ENCODE measurements at regions not wholly inside any gene's neighbourhood (a gene's known extent, or its start where the extent isn't known, plus 50 kb on each side); places are given as distances from the start of the nearest gene placed in this dataset.

DNA sequence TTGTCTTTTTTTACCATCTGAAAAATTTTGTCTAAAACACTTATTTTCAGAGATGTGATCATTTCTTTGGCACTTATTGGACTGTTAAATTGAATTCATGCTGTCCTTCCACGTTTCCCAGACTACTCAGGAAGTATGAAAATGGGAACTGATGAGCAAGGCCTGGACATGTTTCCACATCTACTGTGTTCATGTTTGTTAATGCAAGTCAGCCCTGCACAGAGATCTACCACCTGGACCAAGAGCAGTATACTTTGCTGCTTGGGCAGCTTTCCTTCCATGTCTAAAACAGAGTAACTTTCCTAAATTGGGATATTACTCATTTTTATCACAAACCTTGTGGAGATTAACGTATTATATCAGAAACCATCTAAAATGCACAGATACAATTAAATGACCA lies 687.4 kb downstream of the DIAPH3 start:
- Histone ChIP-seq H3K27me3 (no peaks in the 10 kb centered on the region), H3K9me3 (no peaks in the 10 kb centered on the region), H3K36me3 (no peaks in the 10 kb centered on the region), H3K27ac (peak overlapping the region in 1 of 4 donors; percentile 4), H3K4me3 (no peak overlapping the region), H3K4me1 (no peaks in the 10 kb centered on the region)
- peak; percentile 64 for DNase-seq
- 54 to 73% methylated on average over 2 of the region's 2 CpGs for WGBS, 2 donors
- intact Hi-C loops (cut with DNase I) = no loop called here
- TF ChIP-seq CTCF (IDR thresholded peaks at IDR 0.05) (no peak), POLR2A (IDR thresholded peaks at IDR 0.05) (no peak), EP300 (IDR thresholded peaks at IDR 0.05) (no peak), POLR2AphosphoS5 (IDR thresholded peaks at IDR 0.05) (no peak)

DNA sequence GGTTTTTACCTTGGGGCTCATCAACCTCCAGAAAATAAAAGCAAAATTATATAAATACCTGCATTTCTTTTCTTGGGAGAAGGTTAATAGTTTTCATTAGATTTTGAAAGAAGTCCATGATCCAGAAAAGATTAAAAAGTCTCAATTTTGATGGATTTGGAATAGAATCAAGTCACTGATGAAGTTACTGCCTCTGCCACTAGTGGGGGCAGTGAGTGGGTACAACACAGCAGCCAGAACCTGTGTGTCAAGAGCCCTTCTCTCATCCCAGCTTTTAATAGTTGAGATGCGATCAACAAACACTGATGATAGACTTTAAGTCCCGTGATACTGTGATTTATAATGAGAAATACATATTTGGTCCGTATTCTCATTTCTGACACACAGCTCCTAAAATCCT lies 686.7 kb downstream of the DIAPH3 start:
- intact Hi-C loops (cut with DNase I) = no loop called here
- no peak for DNase-seq
- WGBS, 2 donors = 89 to 95% methylated on average over 3 of the region's 3 CpGs
- TF ChIP-seq EP300 (IDR thresholded peaks at IDR 0.05) = no peak
- TF ChIP-seq POLR2A (IDR thresholded peaks at IDR 0.05) = no peak
- TF ChIP-seq CTCF (IDR thresholded peaks at IDR 0.05) = no peak
- no peak for TF ChIP-seq POLR2AphosphoS5 (IDR thresholded peaks at IDR 0.05)
- no peaks in the 10 kb centered on the region for H3K27me3 ChIP-seq
- H3K4me3 ChIP-seq = no peak overlapping the region
- no peaks in the 10 kb centered on the region for H3K9me3 ChIP-seq
- no peaks in the 10 kb centered on the region for H3K4me1 ChIP-seq
- no peaks in the 10 kb centered on the region for H3K36me3 ChIP-seq
- H3K27ac ChIP-seq = no peak overlapping the region

DNA sequence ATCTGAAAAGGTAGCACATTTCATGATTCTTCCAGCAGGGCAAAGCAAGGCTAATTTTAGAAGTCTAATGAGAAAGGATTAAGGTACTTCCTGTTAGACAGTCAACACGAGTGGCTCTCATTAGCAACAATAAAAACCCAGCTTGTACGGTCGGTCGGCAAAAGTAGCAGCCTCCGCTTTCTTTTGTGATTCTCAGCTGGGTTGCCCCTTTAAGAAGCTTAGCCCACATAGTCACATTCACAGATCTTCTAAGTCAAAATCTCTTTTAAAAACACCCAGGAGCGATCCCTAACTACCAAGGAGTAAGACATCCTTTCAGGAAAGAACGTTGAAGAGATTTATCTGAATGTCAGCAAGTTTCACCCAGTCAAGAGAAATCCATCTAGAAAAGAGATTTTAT lies 684.8 kb downstream of the DIAPH3 start:
- no peak for TF ChIP-seq POLR2A (IDR thresholded peaks at IDR 0.05)
- TF ChIP-seq POLR2AphosphoS5 (IDR thresholded peaks at IDR 0.05) = no peak
- no peak for TF ChIP-seq CTCF (IDR thresholded peaks at IDR 0.05)
- no peak for TF ChIP-seq EP300 (IDR thresholded peaks at IDR 0.05)
- intact Hi-C loops (cut with DNase I) = no loop called here
- WGBS, 2 donors = 56 to 64% methylated on average over 7 of the region's 7 CpGs

GRCh38 chr13:59479629-59480028 lies 684.1 kb downstream of the DIAPH3 start:
- no peak for TF ChIP-seq POLR2A (IDR thresholded peaks at IDR 0.05)
- TF ChIP-seq POLR2AphosphoS5 (IDR thresholded peaks at IDR 0.05) = no peak
- no peak for TF ChIP-seq CTCF (IDR thresholded peaks at IDR 0.05)
- TF ChIP-seq EP300 (IDR thresholded peaks at IDR 0.05) = no peak
- WGBS, 2 donors = 71 to 88% methylated on average over 3 of the region's 3 CpGs
- DNase-seq = no peak
- H3K4me3 ChIP-seq = no peak overlapping the region
- no peak overlapping the region for H3K27ac ChIP-seq
- no peaks in the 10 kb centered on the region for H3K36me3 ChIP-seq
- H3K27me3 ChIP-seq = no peaks in the 10 kb centered on the region
- intact Hi-C loops (cut with DNase I) = no loop called here
- no peaks in the 10 kb centered on the region for H3K9me3 ChIP-seq
- peaks cover 0 to 12% (median 5%) of the 10 kb centered on the region in 4 donors for H3K4me1 ChIP-seq

More for the DNA sequence above, 684.8 kb downstream of the DIAPH3 start:
- Histone ChIP-seq H3K36me3 (no peaks in the 10 kb centered on the region), H3K27me3 (no peaks in the 10 kb centered on the region), H3K27ac (no peak overlapping the region), H3K4me3 (no peak overlapping the region), H3K9me3 (no peaks in the 10 kb centered on the region), H3K4me1 (peaks cover 0 to 8% (median 4%) of the 10 kb centered on the region in 4 donors)
- no peak for DNase-seq

All from sigmoid colon (tissue), 6 donors.